Neural progenitor cell (in vitro differentiated cells): ENCODE measurements at regions not wholly inside any gene's neighbourhood (a gene's known extent, or its start where the extent isn't known, plus 50 kb on each side); places are given as distances from the start of the nearest gene placed in this dataset.

ENCODE experiments used
- EZH2 ChIP-seq: fragments of 200-600 bp; sonication (generic); IDR thresholded peaks from 2 replicates; pipeline ENCODE4 v1.6.1; 2017; ENCODE audit warnings: antibody characterized with exemption, mild to moderate bottlenecking, moderate library complexity
- TF ChIP-seq, protein P1 (sequence below): fragments of 200-600 bp; sonication (generic); IDR thresholded peaks from 2 replicates; pipeline ENCODE4 v1.5.1; 2017; ENCODE audit warnings: antibody characterized with exemption, mild to moderate bottlenecking

DNA sequence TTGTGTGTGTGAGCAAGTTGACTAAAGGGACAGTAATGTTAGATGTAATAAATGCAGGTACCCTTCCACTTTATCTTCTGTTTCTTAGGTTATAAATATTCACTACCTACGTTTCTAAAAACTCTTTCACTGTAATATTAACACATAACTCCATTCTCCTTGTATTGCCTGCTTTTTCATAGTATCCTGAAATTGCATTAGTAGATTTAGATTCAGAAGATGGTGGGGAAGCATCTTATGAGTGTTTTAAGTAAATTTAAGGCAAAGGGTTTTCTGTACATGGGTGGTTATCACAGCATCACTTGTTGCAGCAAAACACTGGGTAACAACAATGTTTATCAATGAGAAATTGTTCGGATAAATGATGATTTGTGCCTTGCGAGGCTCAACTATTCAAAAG is 115.2 kb upstream of the VPREB1 start:
- TF ChIP-seq, protein P1, sequence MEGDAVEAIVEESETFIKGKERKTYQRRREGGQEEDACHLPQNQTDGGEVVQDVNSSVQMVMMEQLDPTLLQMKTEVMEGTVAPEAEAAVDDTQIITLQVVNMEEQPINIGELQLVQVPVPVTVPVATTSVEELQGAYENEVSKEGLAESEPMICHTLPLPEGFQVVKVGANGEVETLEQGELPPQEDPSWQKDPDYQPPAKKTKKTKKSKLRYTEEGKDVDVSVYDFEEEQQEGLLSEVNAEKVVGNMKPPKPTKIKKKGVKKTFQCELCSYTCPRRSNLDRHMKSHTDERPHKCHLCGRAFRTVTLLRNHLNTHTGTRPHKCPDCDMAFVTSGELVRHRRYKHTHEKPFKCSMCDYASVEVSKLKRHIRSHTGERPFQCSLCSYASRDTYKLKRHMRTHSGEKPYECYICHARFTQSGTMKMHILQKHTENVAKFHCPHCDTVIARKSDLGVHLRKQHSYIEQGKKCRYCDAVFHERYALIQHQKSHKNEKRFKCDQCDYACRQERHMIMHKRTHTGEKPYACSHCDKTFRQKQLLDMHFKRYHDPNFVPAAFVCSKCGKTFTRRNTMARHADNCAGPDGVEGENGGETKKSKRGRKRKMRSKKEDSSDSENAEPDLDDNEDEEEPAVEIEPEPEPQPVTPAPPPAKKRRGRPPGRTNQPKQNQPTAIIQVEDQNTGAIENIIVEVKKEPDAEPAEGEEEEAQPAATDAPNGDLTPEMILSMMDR, result no peak
- no peak for TF ChIP-seq EZH2
